GM23338 (cell line): ENCODE measurements at regions not wholly inside any gene's neighbourhood (a gene's known extent, or its start where the extent isn't known, plus 50 kb on each side); places are given as distances from the start of the nearest gene placed in this dataset.

Experiments
- ATAC-seq: fragments of 200-7000 bp; cut with Tn5 transposase; 3 replicates; pipeline ENCODE4 v1.9.1; 2020
- DNase-seq: peaks from one replicate; pipeline ENCODE4 v3.0.0-alpha.2; 2015; ENCODE audit warnings: low spot score
- H2AFZ ChIP-seq: fragments of 200-600 bp; sonication (generic); 2 replicates; pipeline ENCODE4 v1.8.0; 2016; ENCODE audit warnings: antibody characterized with exemption, mild to moderate bottlenecking, moderate library complexity
- H3F3A ChIP-seq: fragments of 200-600 bp; sonication (generic); replicated peaks from 2 replicates; pipeline ENCODE4 v1.8.0; 2017; ENCODE audit warnings: antibody characterized with exemption, mixed run types, low read depth
- H3K27ac ChIP-seq: fragments of 200-600 bp; sonication (generic); 2 replicates; pipeline ENCODE4 v1.6.1; 2016; ENCODE audit warnings: low read depth
- H3K27me3 ChIP-seq: fragments of 200-600 bp; sonication (generic); 2 replicates; pipeline ENCODE4 v1.8.0; 2016; ENCODE audit warnings: mild to moderate bottlenecking, mixed run types, moderate library complexity; ENCODE audit not compliant: insufficient read depth
- H3K36me3 ChIP-seq: fragments of 200-600 bp; sonication (generic); 2 replicates; pipeline ENCODE4 v1.8.0; 2016; ENCODE audit warnings: mild to moderate bottlenecking; ENCODE audit not compliant: insufficient read depth
- H3K4me1 ChIP-seq: fragments of 200-600 bp; sonication (generic); 2 replicates; pipeline ENCODE4 v1.8.0; 2016; ENCODE audit warnings: mild to moderate bottlenecking, moderate library complexity; ENCODE audit not compliant: insufficient read depth
- H3K4me2 ChIP-seq: fragments of 200-600 bp; sonication (generic); 2 replicates; pipeline ENCODE4 v1.7.1; 2017; ENCODE audit warnings: mixed run types
- H3K4me3 ChIP-seq: fragments of 200-600 bp; sonication (generic); 2 replicates; pipeline ENCODE4 v1.6.1; 2016; ENCODE audit warnings: mixed run types
- H3K79me2 ChIP-seq: fragments of 200-600 bp; sonication (generic); replicated peaks from 2 replicates; pipeline ENCODE4 v1.8.0; 2017; ENCODE audit warnings: mild to moderate bottlenecking; ENCODE audit not compliant: insufficient read depth
- H3K9me2 ChIP-seq: fragments of 200-600 bp; sonication (generic); 2 replicates; pipeline ENCODE4 v1.8.0; 2017; ENCODE audit not compliant: insufficient read depth
- H4K20me1 ChIP-seq: fragments of 200-600 bp; sonication (generic); replicated peaks from 2 replicates; pipeline ENCODE4 v1.8.0; 2017; ENCODE audit warnings: mild to moderate bottlenecking; ENCODE audit not compliant: insufficient read depth
- H3K27ac Mint-ChIP-seq: 2 replicates; pipeline ENCODE4 v1.8.0; 2020; ENCODE audit warnings: inconsistent platforms, mild to moderate bottlenecking, moderate library complexity, mixed read lengths
- H3K27me3 Mint-ChIP-seq: 3 replicates; pipeline ENCODE4 v1.8.0; 2022; ENCODE audit warnings: low read depth, mild to moderate bottlenecking, moderate library complexity, mixed read lengths, inconsistent platforms; ENCODE audit not compliant: insufficient read depth, poor library complexity
- H3K36me3 Mint-ChIP-seq: 3 replicates; pipeline ENCODE4 v1.8.0; 2021; ENCODE audit warnings: low read depth, mild to moderate bottlenecking, inconsistent platforms, moderate library complexity, mixed read lengths
- H3K4me1 Mint-ChIP-seq: 3 replicates; pipeline ENCODE4 v1.8.0; 2020; ENCODE audit warnings: mild to moderate bottlenecking, inconsistent platforms, mixed read lengths
- H3K4me3 Mint-ChIP-seq: 3 replicates; pipeline ENCODE4 v1.8.0; 2021; ENCODE audit warnings: moderate library complexity, mild to moderate bottlenecking, inconsistent platforms, mixed read lengths
- H3K9me3 Mint-ChIP-seq: 3 replicates; pipeline ENCODE4 v1.8.0; 2020; ENCODE audit warnings: moderate library complexity, mild to moderate bottlenecking, inconsistent platforms, mixed read lengths
- CREB1 ChIP-seq: fragments of 250-450 bp; sonication (Bioruptor Pico); IDR thresholded peaks from 2 replicates; pipeline ENCODE4 v1.5.0; 2020; ENCODE audit warnings: low read depth, mild to moderate bottlenecking, moderate library complexity
- CTCF ChIP-seq, 2 experiments: fragments of 200-600 bp in 1 of 2; sonication (generic) in 1 of 2; conservative IDR thresholded peaks; 2 replicates each; pipeline versions ENCODE4 v1.5.1 to v1.6.1; 2016 to 2017; ENCODE audit warnings: antibody characterized with exemption in 2 of 2, low read depth in 2 of 2, mild to moderate bottlenecking in 2 of 2, moderate library complexity in 1 of 2
- ETS1 ChIP-seq: IDR thresholded peaks from 2 replicates; pipeline ENCODE4 v1.6.1; 2016; ENCODE audit warnings: antibody characterized with exemption
- EZH2phosphoT487 ChIP-seq: fragments of 200-600 bp; sonication (generic); IDR thresholded peaks from one replicate; pipeline ENCODE4 v1.8.1; 2018; ENCODE audit warnings: antibody characterized with exemption; ENCODE audit not compliant: unreplicated experiment
- ZNF462 ChIP-seq: fragments of 250-450 bp; sonication (Bioruptor Pico); IDR thresholded peaks from 2 replicates; pipeline ENCODE4 v1.5.0; 2020; ENCODE audit warnings: mild to moderate bottlenecking, moderate library complexity

GRCh38 chr4:126582737-126583136 lies 1050.0 kb upstream of the INTU start:
- Mint-ChIP-seq H3K36me3 (0 out of 3 replicates have a peak, but pooled peaks cover 4% of the 10 kb centered on the region), H3K9me3 (peaks cover 9% of the 10 kb centered on the region; the same call in 1 of the 3 replicates), H3K27me3 (no peaks in the 10 kb centered on the region), H3K4me3 (no peak overlapping the region), H3K27ac (no peak overlapping the region), H3K4me1 (0 out of 3 replicates have a peak, but pooled peaks cover 4% of the 10 kb centered on the region)
- H3K4me2 ChIP-seq: no peak overlapping the region
- peak overlapping the region; percentile 70; the same call in 1 of the 2 replicates for H2AFZ ChIP-seq
- peak; percentile 91 for ATAC-seq
- no peaks in the 10 kb centered on the region for H3K9me2 ChIP-seq
- peak; percentile 37 for DNase-seq
- TF ChIP-seq ETS1: no peak
- TF ChIP-seq EZH2phosphoT487: no peak
- TF ChIP-seq CTCF (conservative IDR thresholded peaks at IDR 0.05; ENCODE audit: low read depth in 2 of 2): peak in 1 of 2 experiments; percentile 68
- no peak overlapping the region for H3K4me3 ChIP-seq
- no peak overlapping the region for H3K27ac ChIP-seq
- H4K20me1 ChIP-seq: no peaks in the 10 kb centered on the region; the same call in 1 of the 2 replicates
- no peaks in the 10 kb centered on the region for H3K36me3 ChIP-seq
- no peaks in the 10 kb centered on the region for H3K79me2 ChIP-seq
- H3F3A ChIP-seq: no peaks in the 10 kb centered on the region
- H3K27me3 ChIP-seq: no peaks in the 10 kb centered on the region
- no peaks in the 10 kb centered on the region for H3K4me1 ChIP-seq

GRCh38 chr4:126583509-126583908 lies 1049.2 kb upstream of the INTU start:
- Histone ChIP-seq H3K27me3 (no peaks in the 10 kb centered on the region), H3K27ac (no peak overlapping the region), H3K36me3 (no peaks in the 10 kb centered on the region), H4K20me1 (no peaks in the 10 kb centered on the region; the same call in 1 of the 2 replicates), H3K4me2 (no peak overlapping the region), H3K4me3 (no peak overlapping the region), H3K79me2 (no peaks in the 10 kb centered on the region), H2AFZ (peak overlapping the region; percentile 70; the same call in 1 of the 2 replicates), H3K9me2 (no peaks in the 10 kb centered on the region), H3K4me1 (no peaks in the 10 kb centered on the region), H3F3A (no peaks in the 10 kb centered on the region)
- DNase-seq (peak; percentile 64), ATAC-seq (peak; percentile 97)
- Mint-ChIP-seq H3K4me3 (no peak overlapping the region), H3K4me1 (0 out of 3 replicates have a peak, but pooled peaks cover 4% of the 10 kb centered on the region), H3K27me3 (no peaks in the 10 kb centered on the region), H3K36me3 (0 out of 3 replicates have a peak, but pooled peaks cover 4% of the 10 kb centered on the region), H3K27ac (no peak overlapping the region), H3K9me3 (peaks cover 9% of the 10 kb centered on the region; the same call in 1 of the 3 replicates)
- TF ChIP-seq CTCF (conservative IDR thresholded peaks at IDR 0.05; ENCODE audit: low read depth in 2 of 2) (peak; percentile 56 to 81), CREB1 (CRISPR knock-in tag) (no peak), EZH2phosphoT487 (no peak), ZNF462 (CRISPR knock-in tag) (peak; percentile 68)
